Testis (tissue), 2 donors: ENCODE measurements at regions not wholly inside any gene's neighbourhood (a gene's known extent, or its start where the extent isn't known, plus 50 kb on each side); places are given as distances from the start of the nearest gene placed in this dataset.

Experiments used
- POLR2A ChIP-seq: fragments of 450-650 bp; IDR thresholded peaks from one replicate; pipeline ENCODE4 v1.6.1; 2017; ENCODE audit warnings: antibody characterized with exemption, mild to moderate bottlenecking, moderate library complexity
- TF ChIP-seq, protein P1 (sequence below), 3 experiments: fragments of 450-650 bp in 2 of 3; fragments of 200-600 bp in 1 of 3; sonication (generic) in 1 of 3; IDR thresholded peaks; one replicate each; pipeline ENCODE4 v1.5.1; 2016 to 2019; ENCODE audit warnings: antibody characterized with exemption in 3 of 3, mild to moderate bottlenecking in 2 of 3, moderate library complexity in 1 of 3

DNA sequence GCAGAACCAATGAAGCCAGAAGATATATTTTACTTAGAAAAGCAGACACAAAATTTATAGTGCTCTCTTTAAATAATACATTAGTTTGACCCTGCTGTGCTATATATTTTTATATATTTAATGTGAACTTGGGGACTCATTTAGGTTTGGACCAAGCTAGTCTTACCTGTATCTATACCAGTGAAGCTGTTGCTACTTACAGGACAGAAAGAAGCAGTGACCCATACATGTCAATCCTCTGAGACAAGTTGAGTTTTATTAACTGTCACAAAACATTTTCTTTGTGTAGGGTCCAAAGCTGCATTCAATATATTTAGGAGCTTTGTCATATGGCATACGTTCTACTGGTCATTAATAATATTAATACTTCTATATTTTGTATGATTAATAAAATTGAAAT is 327.7 kb upstream of the NUDT12 start:
- TF ChIP-seq, protein P1, sequence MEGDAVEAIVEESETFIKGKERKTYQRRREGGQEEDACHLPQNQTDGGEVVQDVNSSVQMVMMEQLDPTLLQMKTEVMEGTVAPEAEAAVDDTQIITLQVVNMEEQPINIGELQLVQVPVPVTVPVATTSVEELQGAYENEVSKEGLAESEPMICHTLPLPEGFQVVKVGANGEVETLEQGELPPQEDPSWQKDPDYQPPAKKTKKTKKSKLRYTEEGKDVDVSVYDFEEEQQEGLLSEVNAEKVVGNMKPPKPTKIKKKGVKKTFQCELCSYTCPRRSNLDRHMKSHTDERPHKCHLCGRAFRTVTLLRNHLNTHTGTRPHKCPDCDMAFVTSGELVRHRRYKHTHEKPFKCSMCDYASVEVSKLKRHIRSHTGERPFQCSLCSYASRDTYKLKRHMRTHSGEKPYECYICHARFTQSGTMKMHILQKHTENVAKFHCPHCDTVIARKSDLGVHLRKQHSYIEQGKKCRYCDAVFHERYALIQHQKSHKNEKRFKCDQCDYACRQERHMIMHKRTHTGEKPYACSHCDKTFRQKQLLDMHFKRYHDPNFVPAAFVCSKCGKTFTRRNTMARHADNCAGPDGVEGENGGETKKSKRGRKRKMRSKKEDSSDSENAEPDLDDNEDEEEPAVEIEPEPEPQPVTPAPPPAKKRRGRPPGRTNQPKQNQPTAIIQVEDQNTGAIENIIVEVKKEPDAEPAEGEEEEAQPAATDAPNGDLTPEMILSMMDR (IDR thresholded peaks at IDR 0.05), result no peak
- no peak for TF ChIP-seq POLR2A
